OCI-LY1 (cell line): ENCODE measurements at regions not wholly inside any gene's neighbourhood (a gene's known extent, or its start where the extent isn't known, plus 50 kb on each side); places are given as distances from the start of the nearest gene placed in this dataset.

Experiments used
- H2AFZ ChIP-seq: fragments of 200-600 bp; sonication (generic), shearing (Covaris generic); 2 replicates; pipeline ENCODE4 v1.6.0; 2014; ENCODE audit warnings: antibody characterized with exemption, mild to moderate bottlenecking, low read length
- H3F3A ChIP-seq: fragments of 200-600 bp; sonication (generic), shearing (Covaris generic); 2 replicates; pipeline ENCODE4 v1.6.0; 2014; ENCODE audit warnings: mild to moderate bottlenecking, antibody characterized with exemption, low read length, moderate library complexity; ENCODE audit not compliant: insufficient read depth
- H3K27ac ChIP-seq: fragments of 200-600 bp; sonication (generic); 2 replicates; pipeline ENCODE4 v1.5.1; 2014; ENCODE audit warnings: low read length, mixed run types, mild to moderate bottlenecking, low read depth; ENCODE audit not compliant: poor library complexity, severe bottlenecking
- H3K27me3 ChIP-seq: fragments of 200-600 bp; sonication (generic); 2 replicates; pipeline ENCODE4 v1.6.0; 2014; ENCODE audit warnings: antibody characterized with exemption, mild to moderate bottlenecking, low read length, moderate library complexity; ENCODE audit not compliant: insufficient read depth
- H3K36me3 ChIP-seq: fragments of 200-600 bp; sonication (generic); 2 replicates; pipeline ENCODE4 v1.6.1; 2014; ENCODE audit warnings: mild to moderate bottlenecking, antibody characterized with exemption, low read length, moderate library complexity, mixed read lengths; ENCODE audit not compliant: insufficient read depth
- H3K4me1 ChIP-seq: fragments of 200-600 bp; sonication (generic); 2 replicates; pipeline ENCODE4 v1.5.1; 2014; ENCODE audit warnings: mild to moderate bottlenecking, low read length, moderate library complexity; ENCODE audit not compliant: insufficient read depth, severe bottlenecking
- H3K4me2 ChIP-seq: fragments of 200-600 bp; sonication (generic), shearing (Covaris generic); 2 replicates; pipeline ENCODE4 v1.6.1; 2014; ENCODE audit warnings: low read length
- H3K4me3 ChIP-seq: fragments of 200-600 bp; sonication (generic); 2 replicates; pipeline ENCODE4 v1.5.1; 2014; ENCODE audit warnings: low read length, low read depth, mild to moderate bottlenecking, mixed read lengths; ENCODE audit not compliant: poor library complexity, severe bottlenecking
- H3K79me2 ChIP-seq: fragments of 200-600 bp; shearing (Covaris generic); 2 replicates; pipeline ENCODE4 v1.6.1; 2016; ENCODE audit warnings: mixed run types, low read length, mixed read lengths; ENCODE audit not compliant: insufficient read depth
- H3K9ac ChIP-seq: fragments of 200-600 bp; sonication (generic), shearing (Covaris generic); 2 replicates; pipeline ENCODE4 v1.6.1; 2014; ENCODE audit warnings: mild to moderate bottlenecking, low read length, mixed read lengths
- H3K9me2 ChIP-seq: fragments of 200-600 bp; sonication (generic), shearing (Covaris generic); 2 replicates; pipeline ENCODE4 v1.6.1; 2014; ENCODE audit warnings: low read depth, mild to moderate bottlenecking, low read length, mixed read lengths
- H3K9me3 ChIP-seq: fragments of 200-600 bp; shearing (Covaris generic); 2 replicates; pipeline ENCODE4 v1.6.1; 2014; ENCODE audit warnings: low read length, mixed read lengths
- H4K20me1 ChIP-seq: fragments of 200-600 bp; sonication (generic), shearing (Covaris generic); 2 replicates; pipeline ENCODE4 v1.6.0; 2016; ENCODE audit warnings: mild to moderate bottlenecking, low read length; ENCODE audit not compliant: insufficient read depth
- CTCF ChIP-seq: fragments of 200-600 bp; sonication (generic), shearing (Covaris generic); IDR thresholded peaks from 2 replicates; pipeline ENCODE4 v1.5.1; 2017; ENCODE audit warnings: mild to moderate bottlenecking, antibody characterized with exemption, low read length, moderate library complexity, mixed read lengths
- EZH2 ChIP-seq: fragments of 200-600 bp; sonication (generic), shearing (Covaris generic); IDR thresholded peaks from 2 replicates; pipeline ENCODE4 v1.8.0; 2017; ENCODE audit warnings: borderline replicate concordance, mixed run types, mild to moderate bottlenecking, antibody characterized with exemption, low read length, moderate library complexity, mixed read lengths

GRCh38 chr2:192412394-192412793 lies 217.7 kb upstream of the TMEFF2 start:
- no peaks in the 10 kb centered on the region for H3K36me3 ChIP-seq
- no peak overlapping the region for H3K9ac ChIP-seq
- H3K4me2 ChIP-seq, result no peak overlapping the region
- no peak overlapping the region for H2AFZ ChIP-seq
- H3K27me3 ChIP-seq, result no peaks in the 10 kb centered on the region
- no peaks in the 10 kb centered on the region for H3K4me1 ChIP-seq
- TF ChIP-seq CTCF (no peak), EZH2 (no peak)
- H3F3A ChIP-seq, result no peaks in the 10 kb centered on the region
- H3K27ac ChIP-seq, result no peak overlapping the region
- H4K20me1 ChIP-seq, result no peaks in the 10 kb centered on the region
- H3K9me3 ChIP-seq, result no peaks in the 10 kb centered on the region
- no peaks in the 10 kb centered on the region for H3K79me2 ChIP-seq
- H3K4me3 ChIP-seq, result no peak overlapping the region
- no peaks in the 10 kb centered on the region for H3K9me2 ChIP-seq

- Histone ChIP-seq H4K20me1 (no peaks in the 10 kb centered on the region), H2AFZ (no peak overlapping the region), H3K4me2 (no peak overlapping the region), H3K79me2 (no peaks in the 10 kb centered on the region), H3K27me3 (no peaks in the 10 kb centered on the region), H3F3A (no peaks in the 10 kb centered on the region), H3K9me3 (no peaks in the 10 kb centered on the region), H3K4me3 (no peak overlapping the region), H3K9me2 (no peaks in the 10 kb centered on the region), H3K27ac (no peak overlapping the region), H3K36me3 (no peaks in the 10 kb centered on the region), H3K4me1 (no peaks in the 10 kb centered on the region), H3K9ac (no peak overlapping the region)
- TF ChIP-seq EZH2, result no peak
- TF ChIP-seq CTCF, result no peak
These were observed 217.0 kb upstream of the TMEFF2 start for GRCh38 chr2:192411755-192412154.

GRCh38 chr2:192410319-192410718 lies 215.6 kb upstream of the TMEFF2 start:
- Histone ChIP-seq H3K9me2 (no peaks in the 10 kb centered on the region), H3K4me2 (no peak overlapping the region), H4K20me1 (no peaks in the 10 kb centered on the region), H3K4me1 (no peaks in the 10 kb centered on the region), H3K27ac (no peak overlapping the region), H3K79me2 (no peaks in the 10 kb centered on the region), H2AFZ (no peak overlapping the region), H3K36me3 (no peaks in the 10 kb centered on the region), H3F3A (no peaks in the 10 kb centered on the region), H3K9ac (no peak overlapping the region), H3K27me3 (no peaks in the 10 kb centered on the region), H3K9me3 (no peaks in the 10 kb centered on the region), H3K4me3 (no peak overlapping the region)
- TF ChIP-seq CTCF, result no peak
- TF ChIP-seq EZH2, result no peak
